Neuronal stem cell (in vitro differentiated cells): ENCODE measurements at regions not wholly inside any gene's neighbourhood (a gene's known extent, or its start where the extent isn't known, plus 50 kb on each side); places are given as distances from the start of the nearest gene placed in this dataset. TPM values are rescaled to one million over a fixed set of nuclear protein-coding genes. Genes with fewer than 3 reads are reported as not detected.

Experiments
- DNase-seq: peaks from one replicate; pipeline ENCODE4 v3.0.0-alpha.2; 2013; ENCODE audit warnings: low spot score
- H2AFZ ChIP-seq: one replicate; pipeline ENCODE4 v1.6.1; 2013; ENCODE audit warnings: mild to moderate bottlenecking, low read length, inconsistent platforms
- H2AK5ac ChIP-seq: 2 replicates; pipeline ENCODE4 v1.6.1; 2013; ENCODE audit warnings: low read depth, mild to moderate bottlenecking, inconsistent platforms, low read length, moderate library complexity, mixed read lengths
- H2BK120ac ChIP-seq: 2 replicates; pipeline ENCODE4 v1.6.1; 2013; ENCODE audit warnings: low read depth, mild to moderate bottlenecking, inconsistent platforms, low read length, moderate library complexity, mixed read lengths
- H2BK12ac ChIP-seq: one replicate; pipeline ENCODE4 v1.6.1; 2013; ENCODE audit warnings: low read length, inconsistent platforms
- H2BK15ac ChIP-seq: 2 replicates; pipeline ENCODE4 v1.6.1; 2013; ENCODE audit warnings: mild to moderate bottlenecking, low read length, inconsistent platforms, mixed read lengths
- H2BK5ac ChIP-seq: one replicate; pipeline ENCODE4 v1.6.1; 2013; ENCODE audit warnings: inconsistent platforms, mild to moderate bottlenecking, low read length, moderate library complexity
- H3K14ac ChIP-seq: one replicate; pipeline ENCODE4 v1.6.1; 2013; ENCODE audit warnings: low read length, inconsistent platforms
- H3K18ac ChIP-seq: 2 replicates; pipeline ENCODE4 v1.6.1; 2013; ENCODE audit warnings: low read length, inconsistent platforms
- H3K23ac ChIP-seq: 2 replicates; pipeline ENCODE4 v1.6.1; 2013; ENCODE audit warnings: low read depth, mild to moderate bottlenecking, mixed read lengths, low read length, inconsistent platforms; ENCODE audit not compliant: poor library complexity
- H3K27ac ChIP-seq: replicated peaks from 3 replicates; pipeline ENCODE4 v1.5.1; 2013; ENCODE audit warnings: low read length, inconsistent platforms
- H3K27me3 ChIP-seq, 3 experiments: 2 replicates each; pipeline ENCODE4 v1.6.1; 2013; ENCODE audit warnings: low read length in 3 of 3, mild to moderate bottlenecking in 2 of 3, inconsistent platforms in 1 of 3, low read depth in 1 of 3, mixed read lengths in 1 of 3, moderate library complexity in 1 of 3; ENCODE audit not compliant: control insufficient read depth in 3 of 3, insufficient read depth in 3 of 3
- H3K36me3 ChIP-seq, 2 donors: replicated peaks in 1 of 2; 2 replicates each; pipeline ENCODE4 v1.6.1; 2013; ENCODE audit warnings: low read length in 2 of 2; ENCODE audit not compliant: control insufficient read depth in 2 of 2, insufficient read depth in 2 of 2
- H3K4ac ChIP-seq: 2 replicates; pipeline ENCODE4 v1.6.1; 2013; ENCODE audit warnings: inconsistent platforms, mild to moderate bottlenecking, low read length, moderate library complexity
- H3K4me1 ChIP-seq, 2 donors: 1 replicate in 1 of 2; 2 replicates in 1 of 2; pipeline ENCODE4 v1.6.1; 2013; ENCODE audit warnings: low read length in 2 of 2, low read depth in 1 of 2; ENCODE audit not compliant: control insufficient read depth in 2 of 2, insufficient read depth in 1 of 2
- H3K4me2 ChIP-seq: one replicate; pipeline ENCODE4 v1.6.1; 2013; ENCODE audit warnings: mild to moderate bottlenecking, low read length, inconsistent platforms; ENCODE audit not compliant: insufficient read depth, poor library complexity, severe bottlenecking
- H3K4me3 ChIP-seq, 2 donors: 2 replicates each; pipeline ENCODE4 v1.5.1; 2013; ENCODE audit warnings: low read length in 2 of 2, mild to moderate bottlenecking in 2 of 2, inconsistent platforms in 1 of 2, moderate library complexity in 1 of 2
- H3K79me1 ChIP-seq: one replicate; pipeline ENCODE4 v1.6.1; 2013; ENCODE audit warnings: low read depth, mild to moderate bottlenecking, inconsistent platforms, low read length, moderate library complexity
- H3K9ac ChIP-seq: one replicate; pipeline ENCODE4 v1.6.1; 2013; ENCODE audit warnings: mild to moderate bottlenecking, low read depth, low read length, inconsistent platforms; ENCODE audit not compliant: poor library complexity
- H3K9me3 ChIP-seq, 2 donors: replicated peaks in 1 of 2; 2 replicates each; pipeline versions ENCODE3 to v1.6.1; 2013; ENCODE audit warnings: low read length in 2 of 2, mild to moderate bottlenecking in 2 of 2, inconsistent platforms in 1 of 2, low read depth in 1 of 2, mixed read lengths in 1 of 2, moderate library complexity in 1 of 2; ENCODE audit not compliant: control insufficient read depth in 2 of 2, insufficient read depth in 1 of 2
- H4K8ac ChIP-seq: one replicate; pipeline ENCODE4 v1.6.1; 2013; ENCODE audit warnings: low read depth, mild to moderate bottlenecking, inconsistent platforms, low read length, moderate library complexity
- H4K91ac ChIP-seq: one replicate; pipeline ENCODE4 v1.6.1; 2013; ENCODE audit warnings: low read length, low read depth, mild to moderate bottlenecking, inconsistent platforms; ENCODE audit not compliant: poor library complexity
- WGBS, 2 donors: extraction: QIAGEN DNeasy Blood & Tissue Kit; methylation state at CpG; one replicate each; pipeline ENCODE4 v1.1.7; 2013; ENCODE audit warnings: missing lambda C conversion rate in 2 of 2, mixed read lengths in 1 of 2; ENCODE audit not compliant: insufficient read length in 2 of 2, insufficient replicate concordance in 1 of 2; ENCODE audit errors: extremely low coverage in 2 of 2; 5-methylcytosine and 5-hydroxymethylcytosine counted together
- small RNA-seq: library from polyadenylated mRNA; stranded (forward); fragments of <200 nt; extraction: miRNeasy Mini kit (QIAGEN cat#:217004); gene quantifications from one replicate; pipeline ENCODE3, GENCODE V24; 2013; ENCODE audit not compliant: insufficient read depth

GRCh38 chr6:93471281-93471680 lies 51.9 kb upstream of the EPHA7 start:
- no CpG with 5 or more reads among the region's 2 CpGs for WGBS, 2 donors
- no peak for DNase-seq

More at GRCh38 chr6:93471281-93471680, 51.9 kb upstream of the EPHA7 start:
- Histone ChIP-seq H3K27ac (no peak overlapping the region), H3K4me1 (peaks cover 0 to 5% of the 10 kb centered on the region in 2 donors), H2BK120ac (no peak overlapping the region), H3K79me1 (no peaks in the 10 kb centered on the region), H3K18ac (no peak overlapping the region), H2AFZ (no peak overlapping the region), H3K27me3 (no peaks in the 10 kb centered on the region), H3K4ac (no peak overlapping the region), H2BK5ac (no peak overlapping the region), H3K36me3 (no peaks in the 10 kb centered on the region), H4K91ac (no peak overlapping the region), H4K8ac (no peak overlapping the region), H3K4me3 (no peak overlapping the region), H2BK12ac (no peak overlapping the region), H2BK15ac (no peak overlapping the region), H3K14ac (no peak overlapping the region), H2AK5ac (no peak overlapping the region), H3K23ac (no peak overlapping the region), H3K4me2 (no peak overlapping the region), H3K9ac (no peak overlapping the region), H3K9me3 (no peaks in the 10 kb centered on the region)

Small RNA genes in the stretch of these regions (small RNA-seq; reads per million reads assigned to genes)
- gene AL078595.1 (not detected), gene RF00425 (not detected)
